ENCODE measurements at regions not wholly inside any gene's neighbourhood (a gene's known extent, or its start where the extent isn't known, plus 50 kb on each side); places are given as distances from the start of the nearest gene placed in this dataset.

DNA sequence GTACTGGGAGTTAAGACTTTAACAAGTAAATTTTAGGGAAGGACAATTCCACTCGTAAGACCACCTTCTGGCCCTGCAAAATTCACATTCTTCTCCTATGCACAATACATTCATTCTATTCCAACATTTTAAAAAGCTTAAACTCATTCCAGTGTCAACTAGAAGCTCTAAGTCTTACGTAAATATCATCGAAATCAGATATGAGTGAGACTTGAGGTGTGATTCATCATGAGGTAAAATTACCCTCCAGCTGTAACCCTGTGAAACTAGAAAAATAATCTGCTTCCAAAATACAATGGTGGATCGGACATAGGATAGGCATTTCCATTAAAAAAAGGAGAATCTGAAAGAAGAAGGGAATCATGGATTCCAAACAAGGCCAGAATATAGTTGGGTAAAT lies 370.3 kb downstream of the CDC14C start:
- H3K4me1 ChIP-seq (ENCODE audit: control insufficient read depth in 5 of 5, insufficient read depth in 5 of 5, low read length in 5 of 5), result no peaks in the 10 kb centered on the region
- no peaks in the 10 kb centered on the region for H3K9me3 ChIP-seq (ENCODE audit: control insufficient read depth in 5 of 5, low read length in 5 of 5)
- no peaks in the 10 kb centered on the region for H3K27me3 ChIP-seq (ENCODE audit: control insufficient read depth in 5 of 5, insufficient read depth in 4 of 5, low read length in 5 of 5)
- no peak overlapping the region for H3K4me3 ChIP-seq (ENCODE audit: low read depth in 1 of 5, low read length in 5 of 5)
- no peak overlapping the region for H3K9ac ChIP-seq (ENCODE audit: low read length in 5 of 5)
- H3K36me3 ChIP-seq (ENCODE audit: control insufficient read depth in 5 of 5, insufficient read depth in 5 of 5, low read length in 5 of 5), result no peaks in the 10 kb centered on the region
- H3K27ac ChIP-seq (ENCODE audit: low read depth, low read length), result no peak overlapping the region

DNA sequence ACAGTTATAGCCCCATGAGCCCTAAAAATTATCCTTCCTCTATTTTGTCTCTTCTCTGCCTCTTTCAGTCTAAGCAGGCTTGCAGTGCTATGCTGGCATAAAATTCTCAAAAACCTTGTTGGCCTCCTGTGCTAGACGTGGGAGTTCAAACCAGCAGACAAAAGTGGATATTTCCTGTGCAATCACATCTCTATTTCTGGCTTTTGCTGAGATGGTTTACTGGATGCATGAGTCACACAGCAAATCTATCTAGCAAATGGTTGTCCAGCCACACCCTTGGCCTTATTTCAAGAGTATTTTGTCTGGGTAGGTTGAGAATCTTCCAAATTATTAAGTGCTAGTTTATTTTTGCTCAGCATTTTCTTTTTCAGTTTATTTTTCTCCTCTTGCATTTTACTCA lies 370.8 kb downstream of the CDC14C start:
- H3K27ac ChIP-seq (ENCODE audit: low read depth, low read length), result no peak overlapping the region
- H3K27me3 ChIP-seq (ENCODE audit: control insufficient read depth in 5 of 5, insufficient read depth in 4 of 5, low read length in 5 of 5), result no peaks in the 10 kb centered on the region
- H3K36me3 ChIP-seq (ENCODE audit: control insufficient read depth in 5 of 5, insufficient read depth in 5 of 5, low read length in 5 of 5), result no peaks in the 10 kb centered on the region
- H3K4me3 ChIP-seq (ENCODE audit: low read depth in 1 of 5, low read length in 5 of 5), result no peak overlapping the region
- no peaks in the 10 kb centered on the region for H3K9me3 ChIP-seq (ENCODE audit: control insufficient read depth in 5 of 5, low read length in 5 of 5)
- H3K4me1 ChIP-seq (ENCODE audit: control insufficient read depth in 5 of 5, insufficient read depth in 5 of 5, low read length in 5 of 5), result no peaks in the 10 kb centered on the region
- H3K9ac ChIP-seq (ENCODE audit: low read length in 5 of 5), result no peak overlapping the region

- Histone ChIP-seq H3K4me3 (ENCODE audit: low read depth in 1 of 5, low read length in 5 of 5) (no peak overlapping the region), H3K9me3 (ENCODE audit: control insufficient read depth in 5 of 5, low read length in 5 of 5) (no peaks in the 10 kb centered on the region), H3K9ac (ENCODE audit: low read length in 5 of 5) (no peak overlapping the region), H3K27me3 (ENCODE audit: control insufficient read depth in 5 of 5, insufficient read depth in 4 of 5, low read length in 5 of 5) (no peaks in the 10 kb centered on the region), H3K36me3 (ENCODE audit: control insufficient read depth in 5 of 5, insufficient read depth in 5 of 5, low read length in 5 of 5) (no peaks in the 10 kb centered on the region), H3K4me1 (ENCODE audit: control insufficient read depth in 5 of 5, insufficient read depth in 5 of 5, low read length in 5 of 5) (no peaks in the 10 kb centered on the region), H3K27ac (ENCODE audit: low read depth, low read length) (no peak overlapping the region)
Observed at GRCh38 chr7:49297958-49298357, 373.6 kb downstream of the CDC14C start.

GRCh38 chr7:49308787-49309186 lies 384.4 kb downstream of the CDC14C start:
- H3K36me3 ChIP-seq (ENCODE audit: control insufficient read depth in 5 of 5, insufficient read depth in 5 of 5, low read length in 5 of 5), result no peaks in the 10 kb centered on the region
- H3K27ac ChIP-seq (ENCODE audit: low read depth, low read length), result no peak overlapping the region
- no peaks in the 10 kb centered on the region for H3K9me3 ChIP-seq (ENCODE audit: control insufficient read depth in 5 of 5, low read length in 5 of 5)
- H3K4me3 ChIP-seq (ENCODE audit: low read depth in 1 of 5, low read length in 5 of 5), result no peak overlapping the region
- H3K9ac ChIP-seq (ENCODE audit: low read length in 5 of 5), result no peak overlapping the region
- H3K4me1 ChIP-seq (ENCODE audit: control insufficient read depth in 5 of 5, insufficient read depth in 5 of 5, low read length in 5 of 5), result no peaks in the 10 kb centered on the region
- no peaks in the 10 kb centered on the region for H3K27me3 ChIP-seq (ENCODE audit: control insufficient read depth in 5 of 5, insufficient read depth in 4 of 5, low read length in 5 of 5)

DNA sequence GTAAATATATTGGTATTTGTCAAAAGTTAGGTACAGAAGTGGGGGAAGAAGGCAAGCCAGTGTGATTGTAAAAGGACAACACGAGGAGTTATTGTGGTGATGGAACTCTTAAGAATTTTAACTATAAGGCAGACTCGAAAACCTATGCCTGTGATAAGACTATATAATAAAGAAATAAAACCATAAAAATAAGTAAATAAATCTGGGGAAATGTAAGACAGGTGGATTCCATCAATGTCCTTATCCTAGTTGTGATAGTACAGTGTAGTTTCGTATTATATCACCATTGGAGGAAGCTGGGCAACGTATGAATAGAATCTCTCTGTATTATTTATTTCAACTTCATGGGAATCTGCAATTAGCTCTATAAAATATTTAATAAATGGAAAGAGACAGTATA lies 395.7 kb downstream of the CDC14C start:
- Histone ChIP-seq H3K27me3 (ENCODE audit: control insufficient read depth in 5 of 5, insufficient read depth in 4 of 5, low read length in 5 of 5) (no peaks in the 10 kb centered on the region), H3K9me3 (ENCODE audit: control insufficient read depth in 5 of 5, low read length in 5 of 5) (no peaks in the 10 kb centered on the region), H3K9ac (ENCODE audit: low read length in 5 of 5) (no peak overlapping the region), H3K4me1 (ENCODE audit: control insufficient read depth in 5 of 5, insufficient read depth in 5 of 5, low read length in 5 of 5) (no peaks in the 10 kb centered on the region), H3K36me3 (ENCODE audit: control insufficient read depth in 5 of 5, insufficient read depth in 5 of 5, low read length in 5 of 5) (no peaks in the 10 kb centered on the region), H3K4me3 (ENCODE audit: low read depth in 1 of 5, low read length in 5 of 5) (no peak overlapping the region), H3K27ac (ENCODE audit: low read depth, low read length) (no peak overlapping the region)

GRCh38 chr7:49321843-49322242 lies 397.5 kb downstream of the CDC14C start:
- Histone ChIP-seq H3K36me3 (ENCODE audit: control insufficient read depth in 5 of 5, insufficient read depth in 5 of 5, low read length in 5 of 5) (no peaks in the 10 kb centered on the region), H3K9me3 (ENCODE audit: control insufficient read depth in 5 of 5, low read length in 5 of 5) (no peaks in the 10 kb centered on the region), H3K9ac (ENCODE audit: low read length in 5 of 5) (no peak overlapping the region), H3K27me3 (ENCODE audit: control insufficient read depth in 5 of 5, insufficient read depth in 4 of 5, low read length in 5 of 5) (no peaks in the 10 kb centered on the region), H3K4me1 (ENCODE audit: control insufficient read depth in 5 of 5, insufficient read depth in 5 of 5, low read length in 5 of 5) (no peaks in the 10 kb centered on the region), H3K27ac (ENCODE audit: low read depth, low read length) (no peak overlapping the region), H3K4me3 (ENCODE audit: low read depth in 1 of 5, low read length in 5 of 5) (no peak overlapping the region)

GRCh38 chr7:49322476-49322875 lies 398.1 kb downstream of the CDC14C start:
- H3K27me3 ChIP-seq (ENCODE audit: control insufficient read depth in 5 of 5, insufficient read depth in 4 of 5, low read length in 5 of 5), result no peaks in the 10 kb centered on the region
- no peak overlapping the region for H3K27ac ChIP-seq (ENCODE audit: low read depth, low read length)
- H3K4me3 ChIP-seq (ENCODE audit: low read depth in 1 of 5, low read length in 5 of 5), result no peak overlapping the region
- no peaks in the 10 kb centered on the region for H3K4me1 ChIP-seq (ENCODE audit: control insufficient read depth in 5 of 5, insufficient read depth in 5 of 5, low read length in 5 of 5)
- no peak overlapping the region for H3K9ac ChIP-seq (ENCODE audit: low read length in 5 of 5)
- H3K36me3 ChIP-seq (ENCODE audit: control insufficient read depth in 5 of 5, insufficient read depth in 5 of 5, low read length in 5 of 5), result no peaks in the 10 kb centered on the region
- no peaks in the 10 kb centered on the region for H3K9me3 ChIP-seq (ENCODE audit: control insufficient read depth in 5 of 5, low read length in 5 of 5)

GRCh38 chr7:49324040-49324439 lies 399.7 kb downstream of the CDC14C start:
- no peaks in the 10 kb centered on the region for H3K27me3 ChIP-seq (ENCODE audit: control insufficient read depth in 5 of 5, insufficient read depth in 4 of 5, low read length in 5 of 5)
- no peak overlapping the region for H3K9ac ChIP-seq (ENCODE audit: low read length in 5 of 5)
- no peaks in the 10 kb centered on the region for H3K4me1 ChIP-seq (ENCODE audit: control insufficient read depth in 5 of 5, insufficient read depth in 5 of 5, low read length in 5 of 5)
- no peaks in the 10 kb centered on the region for H3K9me3 ChIP-seq (ENCODE audit: control insufficient read depth in 5 of 5, low read length in 5 of 5)
- no peaks in the 10 kb centered on the region for H3K36me3 ChIP-seq (ENCODE audit: control insufficient read depth in 5 of 5, insufficient read depth in 5 of 5, low read length in 5 of 5)
- H3K4me3 ChIP-seq (ENCODE audit: low read depth in 1 of 5, low read length in 5 of 5), result no peak overlapping the region
- no peak overlapping the region for H3K27ac ChIP-seq (ENCODE audit: low read depth, low read length)

DNA sequence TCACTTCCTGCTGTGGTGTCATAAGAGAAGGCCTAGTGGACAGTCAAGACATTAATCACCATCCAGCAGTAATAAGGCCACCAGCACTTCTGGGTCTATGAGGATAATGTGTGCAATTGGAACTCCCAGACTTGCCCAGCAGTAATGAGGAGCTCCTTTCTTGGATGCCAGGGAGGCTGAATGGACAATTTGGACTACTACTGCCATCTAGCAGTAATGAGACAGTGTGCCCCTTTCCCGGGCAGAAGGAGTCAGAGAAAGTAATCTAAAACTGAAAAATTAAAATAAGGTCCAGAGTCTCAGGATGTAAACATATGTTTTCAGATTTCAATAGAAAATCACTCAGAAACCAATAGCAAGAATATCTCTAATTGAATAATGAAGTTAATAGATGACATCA lies 400.4 kb downstream of the CDC14C start:
- Histone ChIP-seq H3K36me3 (ENCODE audit: control insufficient read depth in 5 of 5, insufficient read depth in 5 of 5, low read length in 5 of 5) (no peaks in the 10 kb centered on the region), H3K27me3 (ENCODE audit: control insufficient read depth in 5 of 5, insufficient read depth in 4 of 5, low read length in 5 of 5) (no peaks in the 10 kb centered on the region), H3K27ac (ENCODE audit: low read depth, low read length) (no peak overlapping the region), H3K9ac (ENCODE audit: low read length in 5 of 5) (no peak overlapping the region), H3K4me3 (ENCODE audit: low read depth in 1 of 5, low read length in 5 of 5) (no peak overlapping the region), H3K9me3 (ENCODE audit: control insufficient read depth in 5 of 5, low read length in 5 of 5) (no peaks in the 10 kb centered on the region), H3K4me1 (ENCODE audit: control insufficient read depth in 5 of 5, insufficient read depth in 5 of 5, low read length in 5 of 5) (no peaks in the 10 kb centered on the region)

- H3K27me3 ChIP-seq (ENCODE audit: control insufficient read depth in 5 of 5, insufficient read depth in 4 of 5, low read length in 5 of 5), result no peaks in the 10 kb centered on the region
- H3K4me1 ChIP-seq (ENCODE audit: control insufficient read depth in 5 of 5, insufficient read depth in 5 of 5, low read length in 5 of 5), result no peaks in the 10 kb centered on the region
- H3K9me3 ChIP-seq (ENCODE audit: control insufficient read depth in 5 of 5, low read length in 5 of 5), result no peaks in the 10 kb centered on the region
- no peak overlapping the region for H3K27ac ChIP-seq (ENCODE audit: low read depth, low read length)
- H3K36me3 ChIP-seq (ENCODE audit: control insufficient read depth in 5 of 5, insufficient read depth in 5 of 5, low read length in 5 of 5), result no peaks in the 10 kb centered on the region
- H3K9ac ChIP-seq (ENCODE audit: low read length in 5 of 5), result no peak overlapping the region
- no peak overlapping the region for H3K4me3 ChIP-seq (ENCODE audit: low read depth in 1 of 5, low read length in 5 of 5)
Observed at GRCh38 chr7:49325571-49325970, 401.2 kb downstream of the CDC14C start.

DNA sequence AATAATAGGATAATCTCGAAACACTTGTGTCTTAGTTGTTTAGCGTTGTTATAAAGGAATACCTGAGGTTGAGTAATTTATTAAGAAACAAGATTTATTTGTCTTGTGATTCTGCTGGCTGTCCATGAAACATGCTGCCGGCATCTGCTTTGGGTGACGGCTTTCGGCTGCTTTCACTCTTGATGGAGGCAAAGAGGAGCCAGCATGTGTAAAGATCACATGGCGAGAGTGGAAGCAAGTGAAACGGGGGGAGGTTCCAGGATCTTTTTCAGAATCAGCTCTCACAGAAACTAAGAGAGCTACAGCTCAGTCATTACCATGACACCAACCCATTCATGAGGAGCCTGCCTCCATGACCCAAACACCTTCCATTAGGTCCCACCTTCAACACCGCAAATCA lies 402.8 kb downstream of the CDC14C start:
- Histone ChIP-seq H3K4me3 (ENCODE audit: low read depth in 1 of 5, low read length in 5 of 5) (no peak overlapping the region), H3K27me3 (ENCODE audit: control insufficient read depth in 5 of 5, insufficient read depth in 4 of 5, low read length in 5 of 5) (no peaks in the 10 kb centered on the region), H3K9me3 (ENCODE audit: control insufficient read depth in 5 of 5, low read length in 5 of 5) (no peaks in the 10 kb centered on the region), H3K4me1 (ENCODE audit: control insufficient read depth in 5 of 5, insufficient read depth in 5 of 5, low read length in 5 of 5) (no peaks in the 10 kb centered on the region), H3K27ac (ENCODE audit: low read depth, low read length) (no peak overlapping the region), H3K36me3 (ENCODE audit: control insufficient read depth in 5 of 5, insufficient read depth in 5 of 5, low read length in 5 of 5) (no peaks in the 10 kb centered on the region), H3K9ac (ENCODE audit: low read length in 5 of 5) (no peak overlapping the region)

Data from subcutaneous abdominal adipose tissue (tissue), 5 donors.